ENCODE measurements at regions not wholly inside any gene's neighbourhood (a gene's known extent, or its start where the extent isn't known, plus 50 kb on each side); places are given as distances from the start of the nearest gene placed in this dataset.

- Histone ChIP-seq H3K9ac (ENCODE audit: extremely low read depth, insufficient read length, low read length) (no peak overlapping the region), H3K79me2 (ENCODE audit: insufficient read depth, low read length) (no peaks in the 10 kb centered on the region), H2AFZ (ENCODE audit: low read length) (no peak overlapping the region), H4K5ac (ENCODE audit: insufficient read length, low read depth, low read length) (no peak overlapping the region), H3K27me3 (ENCODE audit: insufficient read depth, low read length) (no peaks in the 10 kb centered on the region), H3K79me1 (ENCODE audit: insufficient read depth, low read depth, low read length, poor library complexity, severe bottlenecking) (no peaks in the 10 kb centered on the region), H2BK5ac (ENCODE audit: insufficient read length, low read length) (no peak overlapping the region), H4K8ac (replicated peaks; ENCODE audit: insufficient read length, low read depth, low read length) (no peak overlapping the region), H3K27ac (ENCODE audit: insufficient read length, low read depth, low read length) (no peak overlapping the region), H3K4me1 (ENCODE audit: insufficient read depth, low read length) (no peaks in the 10 kb centered on the region), H3K18ac (ENCODE audit: insufficient read length, low read depth, low read length) (no peak overlapping the region), H2BK120ac (ENCODE audit: low read depth, low read length, poor library complexity, severe bottlenecking) (no peak overlapping the region), H3K4me2 (ENCODE audit: insufficient read depth, insufficient read length, low read length) (no peak overlapping the region), H2BK20ac (ENCODE audit: low read depth, low read length, poor library complexity, severe bottlenecking) (no peak overlapping the region), H3K9me3 (ENCODE audit: control insufficient read depth, low read depth, low read length) (no peaks in the 10 kb centered on the region), H3K23me2 (ENCODE audit: insufficient read length, low read depth, low read length, poor library complexity, severe bottlenecking) (no peaks in the 10 kb centered on the region), H3K23ac (ENCODE audit: insufficient read length, low read depth, low read length) (no peak overlapping the region), H4K91ac (ENCODE audit: insufficient read length, low read depth, low read length) (no peak overlapping the region), H3K14ac (ENCODE audit: insufficient read depth, low read length) (no peak overlapping the region), H4K20me1 (ENCODE audit: control insufficient read depth, insufficient read depth, insufficient read length) (no peaks in the 10 kb centered on the region), H2BK12ac (ENCODE audit: insufficient read length, low read depth, low read length) (no peak overlapping the region), H2BK15ac (ENCODE audit: low read depth, low read length) (no peak overlapping the region), H3K56ac (ENCODE audit: insufficient read length, low read depth, low read length) (no peak overlapping the region), H3T11ph (ENCODE audit: low read length) (no peak overlapping the region), H2AK5ac (ENCODE audit: insufficient read length, low read length) (no peak overlapping the region), H3K4ac (ENCODE audit: low read depth, low read length) (no peak overlapping the region)
- Mint-ChIP-seq H3K4me1 (no peaks in the 10 kb centered on the region), H3K9me3 (no peaks in the 10 kb centered on the region), H3K4me3 (no peak overlapping the region), H3K27me3 (ENCODE audit: low read depth) (peaks cover 4% of the 10 kb centered on the region), H3K27ac (no peak overlapping the region), H3K36me3 (ENCODE audit: insufficient read depth in 1 of 3, low read depth in 3 of 3) (no peaks in the 10 kb centered on the region)
- no peak for TF ChIP-seq CTCF (conservative IDR thresholded peaks at IDR 0.05)
- DNase-seq, result no peak
- WGBS (ENCODE audit: extremely low coverage, insufficient read length, low lambda C conversion rate), result no CpG with 5 or more reads among the region's 1 CpG
Observed at GRCh38 chr5:4963265-4963664, 176.9 kb upstream of the ADAMTS16 start.

Measured in H9 (cell line).